OCI-M2 (cell line): ENCODE measurements at regions not wholly inside any gene's neighbourhood (a gene's known extent, or its start where the extent isn't known, plus 50 kb on each side); places are given as distances from the start of the nearest gene placed in this dataset.
"Not testable (repeated sequence)": the region's sequence is repeated elsewhere in the genome, so short reads cannot be mapped to it uniquely, and the experiment has no call there.

Experiments used
- DNase-seq: peaks from one replicate; lab custom pipeline; 2025; ENCODE audit not compliant: unreplicated experiment; lab: John Stamatoyannopoulos, UW

DNA sequence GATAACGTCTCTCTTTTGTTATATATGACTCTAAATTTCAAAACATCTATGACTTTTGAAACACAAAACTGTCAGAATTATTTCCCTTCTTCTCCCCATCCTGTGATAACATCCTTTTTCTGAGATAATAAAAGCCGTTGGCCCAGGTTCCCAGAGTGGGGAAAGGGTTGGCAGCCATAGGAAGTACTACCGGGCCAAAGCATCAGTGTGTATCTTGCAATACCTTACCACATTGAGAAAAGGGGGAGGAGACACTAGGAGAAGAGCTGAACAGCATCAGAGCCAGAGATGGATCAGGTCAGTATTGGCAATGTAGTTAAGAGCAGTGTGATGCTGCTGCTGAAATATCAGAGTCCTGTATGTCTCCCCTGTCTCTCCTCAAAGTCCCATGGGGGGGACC, 210.0 kb upstream of the PROK2 start:
- DNase-seq = no peak

DNA sequence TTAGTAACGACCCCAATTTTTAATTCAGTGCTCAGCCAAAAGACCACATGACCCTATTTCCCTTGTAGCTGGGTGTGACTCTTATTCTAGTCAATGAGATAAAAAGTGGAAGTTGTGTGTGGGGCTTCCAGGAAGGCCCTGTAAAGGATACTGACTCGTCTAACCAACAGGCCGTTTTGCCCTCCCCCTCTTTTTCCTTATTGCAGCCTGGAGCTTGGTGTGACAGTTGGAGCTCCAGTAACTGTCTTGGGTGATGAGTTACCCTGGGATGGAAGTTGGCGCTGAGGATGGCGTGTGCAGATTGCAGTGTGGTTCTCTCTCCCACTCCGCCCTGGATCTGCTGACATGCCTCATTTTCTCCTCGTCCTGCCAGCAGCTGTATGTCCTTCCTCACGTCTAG, 209.3 kb upstream of the PROK2 start:
- DNase-seq = no peak

- no peak for DNase-seq
These were observed 206.7 kb upstream of the PROK2 start for GRCh38 chr3:71991681-71992080.

- DNase-seq = no peak
These were observed 206.1 kb upstream of the PROK2 start for GRCh38 chr3:71991046-71991445.

DNA sequence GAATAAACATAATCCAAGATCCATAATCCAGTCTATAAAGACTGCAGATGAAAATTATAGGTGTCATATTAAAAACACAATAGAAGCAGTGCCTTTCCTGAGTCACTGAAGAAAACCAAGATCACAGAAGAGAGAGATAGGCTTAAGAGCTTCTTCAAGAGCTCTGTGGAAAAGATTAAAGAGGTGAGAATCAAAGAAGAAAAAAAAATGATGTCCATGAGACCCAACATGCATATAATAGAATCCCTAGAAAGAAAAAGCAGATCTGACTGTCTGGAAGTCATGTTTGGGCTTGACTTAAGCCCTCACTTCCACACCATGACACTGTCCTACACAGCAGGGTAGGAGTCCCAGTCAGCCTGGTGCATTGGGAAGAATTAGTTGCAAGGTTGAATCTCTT, 205.6 kb upstream of the PROK2 start:
- DNase-seq = no peak

GRCh38 chr3:71989165-71989564, 204.2 kb upstream of the PROK2 start:
- DNase-seq = no peak

- DNase-seq = no peak
These were observed 202.9 kb upstream of the PROK2 start for GRCh38 chr3:71987828-71988227.

DNA sequence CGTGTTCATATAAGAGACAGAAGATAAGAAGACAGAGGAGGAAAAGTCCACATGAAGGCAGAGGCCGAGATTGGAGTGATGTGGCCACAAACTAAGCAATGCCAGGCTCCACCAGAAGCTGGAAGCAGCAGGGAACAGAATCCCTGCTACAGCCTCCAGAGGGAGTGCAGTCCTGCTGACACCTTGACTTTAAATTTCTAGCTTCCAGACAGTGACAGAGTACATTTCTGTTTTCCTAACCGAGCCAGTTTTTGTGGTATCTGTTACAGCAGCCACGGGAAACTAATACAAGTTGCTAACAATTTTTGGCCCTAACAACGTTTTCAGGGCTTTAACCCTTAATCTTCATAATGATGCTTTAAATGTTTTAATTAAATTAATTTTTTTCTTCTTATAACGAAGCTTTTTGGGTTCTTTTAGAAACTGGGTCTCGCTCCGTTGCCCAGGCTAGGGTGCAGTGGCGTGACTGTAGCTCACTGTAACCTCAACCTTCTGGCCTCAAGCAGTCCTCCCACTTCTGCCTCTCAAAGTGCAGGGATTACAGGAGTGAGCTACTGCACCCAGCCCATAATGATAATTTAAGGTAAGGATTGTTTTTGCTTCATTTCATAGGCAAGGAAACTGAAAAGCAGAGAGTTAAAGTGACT, 202.3 kb upstream of the PROK2 start:
- no peak for DNase-seq

DNA sequence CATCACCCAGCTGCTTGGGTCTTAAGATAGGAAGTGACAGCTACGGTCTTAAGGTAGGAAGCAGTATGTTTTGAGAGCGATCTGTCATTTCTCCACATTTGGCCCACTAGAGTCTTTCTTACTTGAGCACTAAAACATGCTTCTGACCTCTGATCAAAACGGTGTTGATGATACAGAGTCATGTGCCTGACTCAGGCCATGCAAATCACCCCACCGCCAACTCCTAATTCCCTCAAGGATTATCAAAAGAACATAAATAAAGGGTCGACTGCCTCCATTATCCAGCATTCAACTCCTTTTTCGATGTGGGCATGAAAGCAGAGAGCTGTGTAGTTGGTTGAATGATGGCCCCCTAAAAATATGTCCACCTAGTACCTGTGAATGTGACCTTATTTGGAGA, 201.7 kb upstream of the PROK2 start:
- no peak for DNase-seq

DNA sequence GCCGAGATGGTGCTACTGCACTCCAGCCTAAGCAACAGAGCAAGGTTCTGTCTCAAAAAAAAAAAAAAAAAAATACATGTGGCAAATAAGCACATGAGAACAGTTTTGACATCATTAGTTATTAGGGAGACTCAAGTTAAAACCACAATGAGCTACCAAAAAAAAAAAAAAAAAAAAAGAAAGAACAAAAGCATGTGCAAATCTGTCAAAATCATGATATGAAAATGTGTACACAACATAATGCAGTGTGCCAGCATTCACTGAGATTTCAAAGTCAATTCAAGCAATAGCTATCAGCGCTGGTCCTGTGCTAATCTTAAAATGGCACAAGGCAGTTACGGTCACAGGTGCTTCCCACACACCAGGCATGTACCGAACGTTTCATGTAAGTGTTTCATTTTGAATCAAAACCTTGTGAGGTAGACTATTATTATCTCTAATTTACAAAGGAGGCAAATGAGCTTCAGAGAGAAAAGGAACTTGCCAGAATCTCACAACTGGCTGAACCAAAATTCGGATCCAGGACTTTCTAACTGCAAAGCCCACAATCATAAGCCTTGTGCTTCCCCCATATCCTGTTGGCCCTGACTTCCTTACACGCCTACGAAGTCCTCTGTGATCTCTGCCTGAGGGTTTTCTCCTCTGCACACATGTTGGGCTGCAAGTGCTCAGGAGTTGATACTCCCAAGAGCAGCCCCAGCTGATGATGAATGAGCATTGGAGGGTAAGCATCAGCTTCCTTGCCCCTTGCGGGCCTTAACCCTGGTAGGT, 200.1 kb upstream of the PROK2 start:
- DNase-seq = no peak

DNA sequence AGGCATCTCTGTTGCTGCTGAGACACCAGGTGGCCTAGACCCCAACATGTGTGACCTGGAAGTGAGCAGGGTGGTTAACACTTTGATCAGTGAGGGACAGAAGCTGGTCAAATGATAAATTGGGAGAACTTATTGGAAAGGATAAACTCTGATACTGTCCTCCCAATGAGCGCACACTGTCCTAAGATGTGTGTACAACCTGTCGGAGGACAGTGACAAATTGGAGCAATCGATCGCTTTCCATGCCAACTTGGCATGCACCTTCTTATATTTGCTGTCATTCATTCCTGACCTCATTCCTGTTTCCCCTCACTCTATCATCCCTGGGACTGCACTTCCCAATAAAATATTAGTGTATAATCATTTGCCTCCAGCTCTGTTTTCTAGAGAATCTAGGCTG, 198.7 kb upstream of the PROK2 start:
- no peak for DNase-seq

DNA sequence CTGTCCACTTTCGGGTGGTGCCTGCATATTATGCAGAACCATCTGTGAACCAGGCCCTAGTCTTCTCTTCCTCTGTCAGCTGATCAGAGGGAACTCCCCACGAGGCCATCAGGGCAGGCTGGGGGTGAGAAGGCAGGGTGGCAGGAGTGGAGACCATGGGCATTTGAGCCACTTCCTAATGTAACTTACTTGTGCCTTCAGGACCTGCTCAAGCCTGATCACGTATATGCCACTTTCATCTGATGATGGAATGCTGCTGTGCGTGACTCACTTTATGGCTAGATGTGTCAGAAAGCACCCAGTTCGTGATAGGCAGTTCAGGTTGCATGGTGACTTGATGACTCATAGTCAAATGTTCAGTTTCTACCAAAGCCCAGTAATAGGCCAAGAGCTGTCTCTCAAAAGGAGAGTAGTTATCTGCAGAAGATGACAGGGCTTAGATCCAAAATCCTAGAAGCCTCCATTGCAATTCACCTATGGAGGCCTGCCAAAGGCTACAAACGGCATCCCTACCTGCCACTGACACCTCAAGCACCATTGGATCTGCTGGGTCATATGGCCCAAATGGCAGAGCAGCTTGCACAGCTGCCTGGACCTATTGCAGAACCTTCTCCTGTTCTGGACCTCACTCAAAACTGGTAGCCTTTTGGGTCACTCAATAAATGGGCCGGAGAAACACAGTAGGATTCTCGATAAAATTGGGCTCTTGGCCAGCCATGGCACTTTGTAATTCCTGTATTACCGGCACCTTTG, 197.7 kb upstream of the PROK2 start:
- DNase-seq = not testable (repeated sequence)

DNA sequence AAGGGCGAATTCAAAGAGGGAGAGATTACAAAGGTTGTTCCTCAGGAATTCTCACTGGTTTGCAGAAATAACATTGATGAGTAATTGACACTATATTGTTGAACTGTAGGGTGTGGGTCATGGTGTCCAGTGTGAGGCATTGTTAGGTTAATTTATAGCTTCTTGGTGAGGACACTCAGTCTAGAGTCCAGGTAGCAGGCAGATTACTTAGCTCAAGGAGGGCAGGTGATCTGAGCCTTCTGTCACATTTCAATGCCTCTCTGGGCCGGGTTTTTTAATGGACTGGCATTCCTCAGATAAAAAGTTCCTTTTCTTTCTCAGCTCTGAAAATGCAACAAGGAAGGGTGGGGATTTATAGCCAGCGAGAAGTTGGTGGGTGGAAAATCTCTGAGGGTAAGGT, 194.2 kb upstream of the PROK2 start:
- DNase-seq = no peak

DNA sequence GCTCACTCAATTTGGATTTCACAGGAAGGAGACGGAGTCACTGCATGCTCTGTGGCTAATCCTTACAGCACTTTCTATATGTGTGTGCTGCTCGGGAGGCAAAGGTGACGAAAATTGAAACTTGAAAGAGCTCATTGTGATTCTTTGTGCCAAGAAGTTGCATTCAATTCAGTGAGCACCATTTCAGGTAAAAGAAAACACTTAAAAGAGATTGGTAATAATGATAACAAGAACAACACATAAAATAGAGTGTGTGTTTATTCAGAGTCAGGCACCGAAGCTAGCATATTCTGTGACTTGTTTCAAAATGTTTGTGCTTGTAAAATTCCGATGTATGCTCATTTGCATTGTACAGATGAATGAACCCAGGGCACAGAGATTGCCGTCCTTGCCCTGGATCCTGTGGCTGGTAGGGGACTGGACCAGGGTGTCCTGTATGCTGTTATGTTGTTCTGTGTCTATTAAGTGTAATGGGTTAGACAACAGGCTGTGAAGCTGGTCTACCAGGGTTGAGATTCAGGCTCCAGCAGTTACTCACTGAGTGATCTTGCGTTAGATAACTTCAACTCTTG, 193.3 kb upstream of the PROK2 start:
- no peak for DNase-seq

DNA sequence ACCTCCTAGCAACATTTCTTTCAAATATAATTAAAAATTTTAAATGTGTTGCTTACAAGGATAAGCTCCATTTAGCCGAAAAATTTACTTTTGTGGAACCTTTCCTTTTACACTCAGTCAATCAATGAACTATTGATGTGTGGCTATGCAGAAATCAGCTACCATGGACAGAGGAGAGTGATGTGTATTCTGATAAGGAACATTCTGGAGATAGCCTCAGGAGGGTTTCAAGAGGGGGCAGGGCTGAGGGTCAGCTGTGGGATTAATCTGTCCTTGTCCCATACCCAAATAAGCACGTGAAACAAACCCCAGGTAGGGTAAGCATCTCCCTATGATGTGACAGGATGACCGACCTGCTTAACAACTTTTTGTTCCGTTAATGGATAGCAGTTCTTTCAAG, 192.6 kb upstream of the PROK2 start:
- no peak for DNase-seq

DNA sequence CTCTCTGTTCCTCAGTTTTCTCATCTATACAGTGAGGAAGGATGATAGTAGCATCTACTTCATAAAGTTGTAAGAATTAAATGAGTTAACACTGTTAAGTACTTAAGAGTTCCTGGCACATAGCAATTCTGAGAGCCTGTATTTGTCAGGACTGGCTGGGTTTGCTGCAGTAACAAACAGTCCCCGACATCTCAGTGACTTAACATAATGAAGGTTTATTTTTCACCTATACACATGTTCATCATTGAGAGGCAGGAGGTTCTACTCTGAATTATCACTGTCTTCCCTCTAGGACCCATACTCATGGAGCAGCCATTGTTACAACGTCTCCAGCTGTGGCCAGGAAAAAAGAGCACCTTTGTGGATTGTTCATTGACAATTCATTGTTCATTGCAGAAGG, 190.6 kb upstream of the PROK2 start:
- no peak for DNase-seq

- DNase-seq = no peak
These were observed 189.8 kb upstream of the PROK2 start for GRCh38 chr3:71974786-71975185.

GRCh38 chr3:71973274-71974030, 188.5 kb upstream of the PROK2 start:
- DNase-seq = no peak

DNA sequence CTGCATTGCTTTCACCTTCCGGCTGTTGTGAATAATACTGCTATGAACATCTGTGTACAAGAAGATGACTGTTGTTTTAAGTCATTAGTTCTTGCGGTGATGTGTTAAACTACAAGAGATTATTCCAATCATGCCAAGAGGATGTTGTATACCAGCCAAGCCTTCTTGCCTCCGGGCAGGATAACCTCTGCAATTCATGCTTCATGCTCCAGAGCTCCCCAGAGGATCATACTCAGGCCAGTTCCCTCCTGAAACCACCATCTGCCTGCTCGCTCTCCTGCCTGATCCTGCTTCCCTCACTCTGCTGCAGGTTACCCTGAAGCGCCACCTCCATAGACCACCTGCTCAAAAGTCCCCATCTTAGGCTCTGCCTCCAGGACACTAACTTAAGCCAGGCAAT, 187.1 kb upstream of the PROK2 start:
- no peak for DNase-seq

DNA sequence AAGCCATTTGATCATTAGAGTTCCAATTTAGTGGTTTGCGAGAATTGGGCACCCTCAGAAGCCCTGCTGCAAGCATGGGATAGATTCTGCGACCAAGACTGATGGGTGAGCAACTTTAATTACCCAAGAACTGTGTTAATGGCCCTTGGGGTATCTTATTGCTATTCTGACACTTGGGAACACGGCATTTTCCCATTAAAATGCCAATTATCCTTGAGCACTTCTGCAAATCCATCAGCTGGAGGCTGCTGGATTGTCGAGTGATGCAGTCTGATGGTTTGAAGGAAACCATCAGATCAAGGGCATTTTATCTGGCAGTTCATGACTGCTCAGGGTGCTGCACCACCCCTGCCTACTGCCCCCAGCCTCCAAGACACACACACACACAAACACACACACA, 183.6 kb upstream of the PROK2 start:
- DNase-seq = no peak

DNA sequence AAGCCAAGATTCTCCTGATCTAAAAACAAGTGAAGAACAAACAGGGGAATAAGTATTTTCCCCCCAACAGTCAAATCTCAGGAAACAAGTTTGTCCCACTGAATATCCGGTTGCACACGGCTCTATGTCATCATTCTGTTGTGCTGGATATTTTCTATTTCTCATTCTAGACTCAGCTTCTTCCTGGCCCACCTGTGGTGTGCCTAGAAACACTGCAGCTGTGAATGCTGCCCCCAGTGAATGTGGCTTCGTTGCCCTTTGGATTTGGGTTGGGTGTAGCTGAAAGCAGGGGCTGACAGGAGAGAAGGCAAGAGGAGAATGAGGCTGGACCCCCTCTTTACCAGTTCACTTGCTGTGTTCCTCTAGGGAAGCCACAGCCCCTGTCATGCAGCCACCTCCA, 181.2 kb upstream of the PROK2 start:
- DNase-seq = no peak
